ENCODE measurements at regions not wholly inside any gene's neighbourhood (a gene's known extent, or its start where the extent isn't known, plus 50 kb on each side); places are given as distances from the start of the nearest gene placed in this dataset.
"Not testable (repeated sequence)": the region's sequence is repeated elsewhere in the genome, so short reads cannot be mapped to it uniquely, and the experiment has no call there.

DNA sequence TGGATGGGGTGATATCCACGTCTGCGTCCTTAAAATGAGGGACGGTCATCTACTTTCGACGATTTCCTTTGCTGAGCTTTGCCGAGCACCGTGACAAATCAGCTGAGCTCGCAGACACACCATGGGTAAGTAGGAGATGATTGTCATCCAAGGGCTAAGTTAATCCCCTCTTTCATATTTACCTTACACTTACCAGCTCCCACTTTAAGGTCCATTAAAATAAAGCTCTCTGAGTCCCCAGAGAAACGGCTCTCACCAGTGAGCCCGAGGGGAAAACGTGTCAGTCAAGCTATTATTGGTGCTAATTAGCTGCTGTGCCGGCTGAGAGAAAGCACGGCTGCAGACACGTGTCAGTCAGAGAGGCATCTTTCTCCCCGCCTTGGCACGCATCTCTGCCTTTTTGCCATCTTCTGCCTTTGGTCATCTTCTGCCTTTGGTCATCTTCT is 72.2 kb downstream of the CRLF2 start:
- in situ Hi-C loops (cut with HindIII; ENCODE audit: low pct_unique_long_range_greater_than_20kb, low sequenced_read_pairs) = no loop called here
- no peak for DNase-seq (ENCODE audit: low read depth)

DNA sequence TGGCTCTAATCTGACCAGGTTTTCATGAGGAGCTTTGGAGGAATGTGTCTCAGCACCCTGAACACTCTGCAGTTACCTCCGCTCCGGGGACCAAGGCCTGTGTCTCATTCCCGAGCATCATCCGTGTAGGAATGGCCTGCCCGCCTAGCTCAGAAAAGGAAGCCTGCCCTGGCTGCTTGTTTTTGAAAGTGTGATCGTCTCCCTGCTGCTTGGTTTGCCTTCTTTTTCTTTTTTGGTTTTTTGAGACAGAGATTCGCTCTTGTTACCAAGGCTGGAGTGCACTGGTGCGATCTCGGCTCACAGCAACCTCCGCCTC is 73.3 kb downstream of the CRLF2 start:
- DNase-seq (ENCODE audit: low read depth) = no peak
- in situ Hi-C loops (cut with HindIII; ENCODE audit: low pct_unique_long_range_greater_than_20kb, low sequenced_read_pairs) = no loop called here

DNA sequence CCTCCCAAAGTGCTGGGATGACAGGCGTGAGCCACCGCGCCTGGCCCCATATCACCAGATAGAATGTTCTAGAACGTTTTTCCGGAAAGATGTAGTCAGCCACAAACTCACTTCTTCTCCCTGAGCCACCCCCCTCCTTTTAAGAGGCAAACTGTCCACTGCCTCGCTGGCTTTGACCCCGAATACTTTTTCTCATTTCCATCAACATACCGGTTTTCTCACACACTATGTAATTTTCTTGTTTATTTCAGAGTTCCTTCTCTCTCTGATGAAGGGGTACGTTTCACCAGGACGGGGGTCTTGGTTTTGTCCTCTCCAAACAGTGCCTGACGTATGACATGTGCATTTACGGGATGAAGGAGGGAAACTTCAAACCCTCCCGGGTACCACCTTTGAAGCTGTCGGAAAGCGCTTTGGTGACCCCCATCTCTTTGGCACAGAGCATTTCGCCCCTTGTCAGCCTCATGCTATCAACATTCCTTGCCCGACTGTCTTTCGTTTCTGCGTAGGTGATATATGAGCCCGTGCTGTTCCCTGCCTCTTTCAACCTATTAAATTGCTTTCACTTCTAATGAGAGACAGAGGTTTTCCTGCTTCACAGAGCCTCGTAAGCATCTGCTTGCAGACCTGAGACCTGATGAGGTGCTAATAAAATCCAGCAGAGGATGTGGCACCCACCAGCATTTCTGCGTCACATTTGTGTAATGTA is 73.8 kb downstream of the CRLF2 start:
- in situ Hi-C loops (cut with HindIII; ENCODE audit: low pct_unique_long_range_greater_than_20kb, low sequenced_read_pairs) = no loop called here
- DNase-seq (ENCODE audit: low read depth) = no peak

DNA sequence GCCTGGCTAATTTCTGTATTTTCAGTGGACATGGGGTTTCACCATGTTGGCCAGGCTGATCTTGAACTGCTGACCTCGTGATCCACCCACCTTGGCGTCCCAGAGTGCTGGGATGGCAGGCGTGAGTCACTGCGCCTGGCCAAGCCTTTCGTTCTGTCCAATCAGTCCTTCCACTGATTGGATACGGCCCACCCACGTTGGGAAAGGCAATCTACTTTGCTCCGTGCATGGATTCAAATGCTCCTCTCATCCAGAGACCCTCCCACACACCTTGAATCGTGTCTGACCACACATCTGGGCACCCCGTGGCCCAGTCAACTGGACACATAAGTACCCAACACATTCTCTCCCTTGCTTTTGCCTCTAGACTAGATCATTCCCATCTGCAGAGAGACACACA is 74.9 kb downstream of the CRLF2 start:
- no peak for DNase-seq (ENCODE audit: low read depth)
- in situ Hi-C loops (cut with HindIII; ENCODE audit: low pct_unique_long_range_greater_than_20kb, low sequenced_read_pairs) = no loop called here

DNA sequence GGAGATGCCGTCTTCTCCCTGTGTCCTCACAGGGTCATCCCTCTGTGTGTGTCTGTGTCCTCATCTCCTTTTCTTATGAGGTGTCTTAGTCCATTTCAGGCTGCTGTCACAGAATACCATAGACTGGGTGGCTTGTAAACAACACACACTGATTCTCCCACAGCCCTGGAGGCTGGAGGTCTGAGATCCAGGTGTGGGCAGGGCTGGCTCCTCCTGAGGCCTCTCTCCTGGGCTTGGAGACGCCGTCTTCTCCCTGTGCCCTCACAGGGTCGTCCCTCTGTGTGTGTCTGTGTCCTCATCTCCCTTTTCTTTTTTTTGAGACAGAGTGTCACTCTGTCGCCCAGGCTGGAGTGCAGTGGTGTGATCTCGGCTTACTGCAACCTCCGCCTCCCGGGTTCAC is 75.9 kb downstream of the CRLF2 start:
- in situ Hi-C loops (cut with HindIII; ENCODE audit: low pct_unique_long_range_greater_than_20kb, low sequenced_read_pairs); DNase-seq (ENCODE audit: low read depth): not testable (repeated sequence)

DNA sequence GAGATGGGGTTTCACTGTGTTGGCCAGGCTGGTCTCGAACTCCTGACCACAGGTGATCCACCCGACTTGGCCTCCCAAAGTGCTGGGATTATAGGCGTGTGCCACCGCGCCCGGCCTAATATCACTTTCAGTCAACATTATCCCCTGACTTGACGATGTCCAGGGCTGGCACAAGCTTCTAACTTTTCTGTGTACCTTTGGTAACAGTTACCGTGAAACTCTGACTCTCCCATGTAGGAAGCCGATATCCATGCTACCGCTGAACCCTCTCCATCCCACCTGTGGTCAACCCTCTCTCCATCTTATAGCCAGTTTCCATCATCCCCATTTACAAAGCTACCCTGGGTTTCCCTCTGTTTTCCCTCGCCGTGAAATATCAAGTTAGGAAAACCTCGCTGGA is 77.5 kb downstream of the CRLF2 start:
- no peak for DNase-seq (ENCODE audit: low read depth)
- in situ Hi-C loops (cut with HindIII; ENCODE audit: low pct_unique_long_range_greater_than_20kb, low sequenced_read_pairs) = no loop called here

DNA sequence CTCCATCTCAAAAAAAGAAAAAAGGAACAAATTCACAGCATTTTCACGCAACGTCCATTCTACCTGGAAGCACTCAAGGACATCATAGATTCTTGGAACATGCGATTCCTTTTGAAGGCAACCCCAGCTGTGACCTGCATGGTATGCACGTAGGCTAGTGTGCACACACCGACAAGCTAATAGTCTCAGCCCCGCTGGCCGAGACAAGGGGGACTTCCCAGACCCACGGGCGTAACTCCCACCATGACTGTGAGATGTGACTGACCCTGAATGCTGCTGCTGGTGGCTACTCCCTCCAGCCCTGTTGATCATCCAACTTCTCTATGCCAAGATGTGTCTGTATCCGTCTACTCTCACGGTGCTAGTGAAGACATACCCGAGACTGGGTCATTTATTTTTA is 78.3 kb downstream of the CRLF2 start:
- no peak for DNase-seq (ENCODE audit: low read depth)
- in situ Hi-C loops (cut with HindIII; ENCODE audit: low pct_unique_long_range_greater_than_20kb, low sequenced_read_pairs) = no loop called here

DNA sequence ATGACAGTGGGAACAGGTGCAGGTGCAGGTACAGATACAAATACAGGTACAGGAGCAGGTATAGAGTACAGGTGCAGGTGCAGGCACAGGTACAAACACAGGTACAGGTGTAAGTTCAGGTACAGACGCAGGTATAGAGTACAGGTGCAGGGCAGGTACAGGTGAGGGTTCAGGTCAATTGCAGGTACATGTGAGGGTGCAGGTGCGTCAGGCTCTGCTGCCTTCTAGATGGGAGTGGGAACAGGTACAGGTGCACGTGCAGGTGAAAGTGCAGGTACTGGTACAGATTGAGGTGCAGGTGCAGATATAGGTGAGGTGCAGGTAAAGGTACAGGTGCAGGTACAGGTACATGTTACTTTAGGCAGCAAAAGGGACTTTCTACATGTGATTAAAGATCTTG is 85.7 kb downstream of the CRLF2 start:
- in situ Hi-C loops (cut with HindIII; ENCODE audit: low pct_unique_long_range_greater_than_20kb, low sequenced_read_pairs) = no loop called here
- no peak for DNase-seq (ENCODE audit: low read depth)

DNA sequence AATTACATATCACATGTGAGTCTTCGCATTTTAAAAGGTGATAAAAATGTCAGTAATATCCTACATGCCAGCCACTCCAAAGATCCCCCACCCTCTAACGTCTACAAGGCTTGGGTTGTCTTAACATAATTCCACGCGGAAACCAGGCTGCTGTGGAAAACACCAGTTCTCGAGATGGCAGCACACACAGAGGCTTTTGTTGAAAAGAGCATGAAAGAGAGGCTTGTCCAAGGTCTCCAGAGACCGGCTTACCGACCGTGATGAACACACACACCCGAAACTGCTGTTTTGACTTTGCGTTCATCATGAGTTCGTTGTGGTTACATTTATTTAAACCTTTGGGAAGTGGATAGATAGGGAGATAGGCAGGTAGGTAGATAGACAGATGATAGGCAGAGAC is 87.9 kb downstream of the CRLF2 start:
- DNase-seq (ENCODE audit: low read depth) = no peak
- in situ Hi-C loops (cut with HindIII; ENCODE audit: low pct_unique_long_range_greater_than_20kb, low sequenced_read_pairs) = no loop called here

DNA sequence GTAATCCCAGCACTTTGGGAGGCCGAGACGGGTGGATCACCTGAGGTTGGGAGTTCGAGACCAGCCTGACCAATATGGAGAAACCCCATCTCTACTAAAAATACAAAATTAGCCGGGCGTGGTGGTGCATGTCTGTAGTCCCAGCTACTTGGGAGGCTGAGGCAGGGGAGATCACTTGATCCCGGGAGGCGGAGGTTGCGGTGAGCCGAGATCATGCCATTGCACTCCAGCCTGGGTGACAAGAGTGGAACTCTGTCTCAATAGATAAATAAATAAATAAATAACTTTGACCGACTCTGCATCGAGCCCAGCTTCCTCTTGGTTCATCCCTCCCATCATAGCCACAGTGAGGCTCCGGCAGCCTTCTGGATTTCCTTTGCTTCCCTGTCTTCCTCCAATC is 89.6 kb downstream of the CRLF2 start:
- DNase-seq (ENCODE audit: low read depth); in situ Hi-C loops (cut with HindIII; ENCODE audit: low pct_unique_long_range_greater_than_20kb, low sequenced_read_pairs): not testable (repeated sequence)

DNA sequence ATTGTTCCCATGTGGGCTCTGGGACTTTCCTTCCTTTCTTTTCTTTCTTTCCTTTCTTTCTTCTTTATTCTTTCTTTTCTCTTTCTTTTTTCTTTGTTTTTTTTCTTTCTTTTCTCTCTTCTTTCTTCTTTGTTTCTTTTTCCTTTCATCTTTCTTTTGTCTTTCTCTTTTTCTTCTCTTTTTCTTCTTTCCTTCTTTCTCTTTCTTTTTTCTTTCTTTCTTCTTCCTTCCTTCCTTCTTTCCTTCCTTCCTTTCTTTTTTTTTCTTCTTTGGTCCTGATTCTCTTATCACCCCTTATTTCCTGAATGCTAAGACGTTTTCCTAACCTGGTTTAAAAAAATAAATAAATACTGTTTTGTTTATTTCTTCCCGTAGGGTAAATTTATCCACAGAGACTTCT is 93.2 kb downstream of the CRLF2 start:
- no peak for DNase-seq (ENCODE audit: low read depth)
- in situ Hi-C loops (cut with HindIII; ENCODE audit: low pct_unique_long_range_greater_than_20kb, low sequenced_read_pairs) = no loop called here

DNA sequence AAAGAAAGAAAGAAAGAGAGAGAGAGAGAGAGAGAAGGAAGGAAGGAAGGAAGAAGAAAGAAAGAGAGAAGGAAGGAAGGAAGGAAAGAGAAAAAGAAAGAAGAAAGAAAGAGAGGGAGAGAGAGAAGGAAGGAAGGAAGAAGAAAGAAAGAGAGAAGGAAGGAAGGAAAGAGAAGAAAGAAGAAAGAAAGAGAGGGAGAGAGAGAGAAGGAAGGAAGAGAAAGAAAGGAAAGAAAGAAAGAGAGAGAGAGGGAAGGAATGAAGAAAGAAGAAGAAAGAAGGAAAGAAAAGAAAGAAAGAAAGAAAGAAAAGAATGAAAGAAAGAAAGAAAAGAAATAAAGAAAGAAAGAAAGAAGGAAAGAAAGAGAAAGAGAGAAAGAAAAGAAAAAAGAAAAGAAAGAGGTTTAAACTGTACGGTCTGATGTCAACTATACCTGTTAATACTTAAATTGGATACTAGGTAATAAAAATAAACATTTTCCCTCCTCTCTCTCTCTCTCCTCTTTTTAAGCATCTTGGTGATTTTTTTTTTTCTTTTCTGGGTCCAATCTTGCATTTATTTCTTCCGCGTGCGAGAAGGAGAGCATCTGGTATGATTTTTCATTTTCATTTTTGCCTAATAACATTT is 93.8 kb downstream of the CRLF2 start:
- in situ Hi-C loops (cut with HindIII; ENCODE audit: low pct_unique_long_range_greater_than_20kb, low sequenced_read_pairs) = no loop called here
- no peak for DNase-seq (ENCODE audit: low read depth)

DNA sequence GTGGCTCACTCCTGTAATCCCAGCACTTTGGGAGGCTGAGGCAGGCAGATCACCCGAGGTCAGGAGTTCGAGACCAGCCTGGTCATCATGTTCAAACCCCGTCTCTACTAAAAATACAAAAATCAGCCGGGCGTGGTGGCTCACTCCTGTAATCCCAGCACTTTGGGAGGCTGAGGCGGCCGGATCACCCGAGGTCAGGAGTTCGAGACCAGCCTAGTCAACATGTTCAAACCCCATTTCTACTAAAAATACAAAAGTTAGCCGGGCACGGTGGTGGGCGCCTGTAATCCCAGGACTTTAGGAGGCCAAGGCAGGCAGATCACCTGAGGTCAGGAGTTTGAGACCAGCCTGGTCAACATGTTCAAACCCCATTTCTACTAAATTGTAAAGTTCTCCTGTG is 97.0 kb downstream of the CRLF2 start:
- DNase-seq (ENCODE audit: low read depth); in situ Hi-C loops (cut with HindIII; ENCODE audit: low pct_unique_long_range_greater_than_20kb, low sequenced_read_pairs): not testable (repeated sequence)

DNA sequence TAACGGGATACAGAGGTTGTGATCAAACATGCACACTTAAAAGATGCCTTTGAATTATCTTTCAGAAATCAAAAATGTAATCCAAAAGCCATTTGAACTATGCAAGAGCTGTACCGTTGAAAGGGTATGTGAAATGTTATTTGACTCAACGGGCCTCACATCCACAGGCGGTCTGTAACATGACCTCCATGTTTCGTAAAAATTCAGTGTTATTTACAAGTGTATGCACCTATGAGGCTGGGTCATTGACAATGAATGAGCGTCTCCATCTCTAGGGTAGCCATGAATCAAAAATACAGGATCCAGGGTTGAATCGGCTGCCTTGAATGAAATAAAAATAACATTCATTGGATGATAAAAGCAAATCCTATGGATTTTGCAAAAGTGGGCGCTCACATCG is 100.1 kb downstream of the CRLF2 start:
- DNase-seq (ENCODE audit: low read depth) = no peak

DNA sequence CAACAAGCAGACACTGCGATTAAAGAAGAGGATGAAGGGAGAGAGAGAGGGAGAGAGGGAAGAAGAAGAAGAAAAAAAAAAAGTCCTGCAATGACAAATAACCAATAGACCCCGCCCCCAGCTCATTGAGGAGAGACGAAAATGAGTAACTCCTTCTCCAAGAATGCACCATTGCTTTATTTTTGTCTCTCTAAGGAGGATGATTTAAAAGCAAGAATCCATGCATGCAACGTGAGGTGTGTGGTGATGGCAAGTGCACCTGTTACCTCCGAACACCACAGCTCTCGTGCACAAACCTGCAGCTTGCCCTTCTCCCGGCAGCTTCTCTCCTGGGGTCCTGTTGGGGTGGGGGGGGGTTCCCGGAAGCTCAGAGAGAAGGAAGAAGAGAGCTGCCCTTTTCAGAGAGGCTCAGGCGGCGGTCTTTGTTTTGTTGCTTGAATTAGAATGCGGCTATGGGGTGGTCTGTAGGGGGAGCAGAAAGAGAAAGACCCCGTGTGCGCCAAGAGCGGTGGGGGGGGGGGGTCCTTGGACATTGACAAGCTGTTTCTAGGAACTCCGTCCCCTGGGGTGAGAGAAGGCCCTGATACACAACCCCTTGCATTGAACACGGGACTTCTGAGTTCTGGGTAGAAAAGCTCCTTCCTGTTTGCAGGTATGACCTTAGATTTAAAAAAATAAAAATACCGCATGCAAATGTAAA is 100.7 kb downstream of the CRLF2 start:
- DNase-seq (ENCODE audit: low read depth) = no peak
- in situ Hi-C loops (cut with HindIII; ENCODE audit: low pct_unique_long_range_greater_than_20kb, low sequenced_read_pairs) = no loop called here

More for the DNA sequence above, 100.1 kb downstream of the CRLF2 start:
- in situ Hi-C loops (cut with HindIII; ENCODE audit: low pct_unique_long_range_greater_than_20kb, low sequenced_read_pairs) = no loop called here

DNA sequence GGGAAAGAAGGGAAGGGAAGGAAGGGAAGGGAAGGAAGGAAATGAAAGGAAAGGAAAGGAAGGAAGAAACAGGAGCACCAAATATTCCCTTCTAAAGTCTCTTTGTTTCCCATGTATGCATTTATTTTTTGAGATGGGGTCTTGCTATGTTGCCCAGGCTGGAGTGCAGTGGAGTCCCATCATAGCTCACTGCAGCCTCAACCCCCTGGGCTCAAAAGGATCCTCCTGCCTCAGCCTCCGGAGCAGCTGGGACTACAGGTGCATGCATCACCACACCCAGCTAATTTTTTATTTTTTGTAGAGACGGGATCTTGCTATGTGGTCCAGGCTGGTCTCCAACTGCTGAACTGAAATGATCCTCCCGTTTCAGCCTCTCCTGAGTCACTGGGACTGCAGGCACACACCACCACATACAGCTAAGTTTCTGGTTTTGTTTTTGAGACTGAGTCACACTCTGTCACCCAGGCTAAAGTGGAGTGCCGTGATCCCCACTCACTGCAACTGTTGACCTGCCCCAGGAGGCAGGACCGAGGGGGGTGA is 102.8 kb downstream of the CRLF2 start:
- in situ Hi-C loops (cut with HindIII; ENCODE audit: low pct_unique_long_range_greater_than_20kb, low sequenced_read_pairs) = no loop called here
- no peak for DNase-seq (ENCODE audit: low read depth)

DNA sequence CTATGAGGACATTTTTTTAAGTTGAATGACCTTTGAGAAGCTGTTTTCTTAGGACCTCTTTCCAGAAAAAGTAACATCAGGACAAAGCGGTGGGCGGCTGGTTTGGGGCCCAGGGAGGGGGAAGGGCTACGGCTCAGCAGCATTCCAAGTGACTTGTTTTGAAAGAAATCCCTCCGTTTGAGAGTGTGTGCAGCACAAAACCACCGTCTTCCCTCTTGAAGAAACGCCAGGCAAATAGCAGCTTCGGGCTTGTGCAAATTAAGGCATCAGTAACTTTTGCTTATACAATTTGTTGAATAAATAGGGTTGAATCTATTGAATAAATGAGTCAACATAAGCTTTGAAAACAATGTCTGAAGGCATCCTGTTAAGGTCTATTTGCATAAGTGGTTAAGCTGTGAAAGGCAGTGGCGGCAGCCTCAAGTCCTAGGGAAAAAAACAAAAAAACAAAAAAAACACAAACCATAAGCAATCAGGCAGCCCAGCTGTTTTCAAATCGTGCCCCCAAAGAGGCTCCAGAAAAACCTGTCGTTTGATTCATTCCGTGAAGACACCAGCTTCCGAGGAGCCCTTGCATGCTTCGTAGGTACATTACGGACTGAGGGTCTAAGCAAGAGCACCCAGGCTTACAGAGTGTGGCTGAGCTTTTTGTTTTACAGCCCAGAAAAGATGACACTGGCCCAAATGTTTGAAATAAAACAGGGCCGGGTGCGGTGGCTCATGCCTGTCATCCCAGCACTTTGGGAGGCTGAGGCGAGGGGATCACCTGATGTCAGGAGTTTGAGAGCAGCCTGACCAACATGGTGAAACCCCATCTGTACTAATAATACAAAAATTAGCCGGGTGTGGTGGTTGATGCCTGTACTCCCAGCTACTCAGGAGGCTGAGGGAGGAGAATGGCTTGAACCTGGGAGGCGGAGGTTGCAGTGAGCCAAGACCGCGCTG is 103.7 kb downstream of the CRLF2 start:
- no peak for DNase-seq (ENCODE audit: low read depth)
- in situ Hi-C loops (cut with HindIII; ENCODE audit: low pct_unique_long_range_greater_than_20kb, low sequenced_read_pairs) = no loop called here

DNA sequence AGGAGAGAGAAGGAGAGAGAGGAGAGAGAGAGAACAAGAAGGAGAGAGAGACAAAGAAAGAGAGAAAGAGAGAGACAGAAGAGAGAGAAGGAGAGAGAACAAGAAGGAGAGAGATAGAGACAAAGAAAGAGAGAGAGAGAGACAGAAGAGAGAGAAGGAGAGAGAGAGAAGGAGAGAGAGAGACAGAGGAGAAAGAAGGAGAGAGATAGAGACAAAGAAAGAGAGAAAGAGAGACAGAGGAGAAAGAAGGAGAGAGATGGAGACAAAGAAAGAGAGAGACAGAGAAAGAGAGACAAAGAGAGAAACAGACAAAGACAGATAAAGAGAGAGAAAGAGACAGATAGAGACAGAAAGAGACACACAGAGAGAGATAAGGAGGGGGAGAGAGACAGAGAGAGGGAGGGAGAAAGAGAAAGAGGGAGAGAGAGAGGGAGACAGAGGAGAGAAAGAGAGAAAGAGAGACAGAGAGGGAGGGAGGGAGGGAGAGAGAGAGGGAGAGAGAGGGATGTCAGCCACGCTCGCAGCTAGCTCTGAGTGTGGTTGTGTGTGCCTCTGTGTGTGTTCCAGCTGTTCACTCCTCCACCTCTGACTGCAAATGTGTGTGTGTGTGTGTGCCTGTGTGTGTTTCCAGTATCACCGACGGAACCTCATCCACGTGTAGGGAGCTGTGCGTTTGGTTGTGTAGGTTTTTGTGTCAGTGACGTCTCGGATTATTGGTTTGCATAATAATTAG is 105.8 kb downstream of the CRLF2 start:
- no peak for DNase-seq (ENCODE audit: low read depth)
- in situ Hi-C loops (cut with HindIII; ENCODE audit: low pct_unique_long_range_greater_than_20kb, low sequenced_read_pairs) = no loop called here

All from Caki2 (cell line).